ENCODE measurements at regions not wholly inside any gene's neighbourhood (a gene's known extent, or its start where the extent isn't known, plus 50 kb on each side); places are given as distances from the start of the nearest gene placed in this dataset.
A peak's percentile ranks its signal among the peaks of the same experiment; 100 is the strongest.

DNA sequence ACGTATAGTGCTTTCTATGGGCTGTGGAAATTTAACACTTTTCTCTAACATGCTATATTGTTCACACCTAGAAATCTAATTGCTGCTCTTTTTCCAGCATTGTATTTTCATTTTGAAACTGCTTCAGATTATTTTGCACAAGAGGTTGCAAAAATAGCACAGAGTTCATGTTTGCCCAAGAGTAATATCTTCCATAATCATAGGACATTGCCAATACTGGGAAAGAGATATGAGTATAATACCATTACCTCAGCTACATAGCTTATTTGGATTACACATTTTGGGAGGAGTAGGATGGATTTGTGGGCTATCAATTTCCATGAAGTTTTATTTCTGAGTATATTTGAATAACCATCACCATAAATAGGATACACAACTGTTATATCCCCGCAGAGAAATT, 717.1 kb downstream of the CDH9 start:
- Mint-ChIP-seq H3K4me1 (ENCODE audit: unreplicated experiment) (no peaks in the 10 kb centered on the region), H3K27ac (ENCODE audit: unreplicated experiment) (no peak overlapping the region), H3K27me3 (ENCODE audit: unreplicated experiment) (no peaks in the 10 kb centered on the region), H3K4me3 (ENCODE audit: unreplicated experiment) (no peak overlapping the region), H3K9me3 (ENCODE audit: unreplicated experiment) (no peaks in the 10 kb centered on the region), H3K36me3 (ENCODE audit: low read depth, unreplicated experiment) (no peaks in the 10 kb centered on the region)
- TF ChIP-seq, protein P1, sequence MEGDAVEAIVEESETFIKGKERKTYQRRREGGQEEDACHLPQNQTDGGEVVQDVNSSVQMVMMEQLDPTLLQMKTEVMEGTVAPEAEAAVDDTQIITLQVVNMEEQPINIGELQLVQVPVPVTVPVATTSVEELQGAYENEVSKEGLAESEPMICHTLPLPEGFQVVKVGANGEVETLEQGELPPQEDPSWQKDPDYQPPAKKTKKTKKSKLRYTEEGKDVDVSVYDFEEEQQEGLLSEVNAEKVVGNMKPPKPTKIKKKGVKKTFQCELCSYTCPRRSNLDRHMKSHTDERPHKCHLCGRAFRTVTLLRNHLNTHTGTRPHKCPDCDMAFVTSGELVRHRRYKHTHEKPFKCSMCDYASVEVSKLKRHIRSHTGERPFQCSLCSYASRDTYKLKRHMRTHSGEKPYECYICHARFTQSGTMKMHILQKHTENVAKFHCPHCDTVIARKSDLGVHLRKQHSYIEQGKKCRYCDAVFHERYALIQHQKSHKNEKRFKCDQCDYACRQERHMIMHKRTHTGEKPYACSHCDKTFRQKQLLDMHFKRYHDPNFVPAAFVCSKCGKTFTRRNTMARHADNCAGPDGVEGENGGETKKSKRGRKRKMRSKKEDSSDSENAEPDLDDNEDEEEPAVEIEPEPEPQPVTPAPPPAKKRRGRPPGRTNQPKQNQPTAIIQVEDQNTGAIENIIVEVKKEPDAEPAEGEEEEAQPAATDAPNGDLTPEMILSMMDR (IDR thresholded peaks at IDR 0.05; ENCODE audit: unreplicated experiment), result no peak
- DNase-seq (ENCODE audit: low spot score), result no peak

DNA sequence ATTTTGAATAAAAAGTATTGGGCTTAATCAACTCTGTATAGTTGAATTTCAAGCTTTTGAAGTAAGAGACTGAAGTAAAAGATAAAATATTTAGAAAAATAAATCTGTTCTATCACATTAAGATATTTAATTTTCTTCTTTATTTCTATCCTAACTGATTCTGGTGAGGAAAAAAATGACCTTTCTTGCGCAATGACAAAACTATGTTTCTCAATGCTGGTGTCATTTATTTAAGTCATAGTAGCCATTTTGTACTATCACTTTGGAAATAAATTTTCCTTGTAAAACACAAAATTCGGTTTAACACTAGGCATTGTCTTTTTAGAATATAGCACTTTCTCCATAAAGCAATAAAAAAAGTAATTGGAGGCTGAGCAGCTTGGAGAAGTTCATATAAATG, 728.0 kb downstream of the CDH9 start:
- Mint-ChIP-seq H3K36me3 (ENCODE audit: low read depth, unreplicated experiment) (no peaks in the 10 kb centered on the region), H3K27me3 (ENCODE audit: unreplicated experiment) (no peaks in the 10 kb centered on the region), H3K27ac (ENCODE audit: unreplicated experiment) (no peak overlapping the region), H3K9me3 (ENCODE audit: unreplicated experiment) (no peaks in the 10 kb centered on the region), H3K4me3 (ENCODE audit: unreplicated experiment) (no peak overlapping the region), H3K4me1 (ENCODE audit: unreplicated experiment) (no peaks in the 10 kb centered on the region)
- DNase-seq (ENCODE audit: low spot score), result no peak
- TF ChIP-seq, protein P1 (IDR thresholded peaks at IDR 0.05; ENCODE audit: unreplicated experiment), result no peak

DNA sequence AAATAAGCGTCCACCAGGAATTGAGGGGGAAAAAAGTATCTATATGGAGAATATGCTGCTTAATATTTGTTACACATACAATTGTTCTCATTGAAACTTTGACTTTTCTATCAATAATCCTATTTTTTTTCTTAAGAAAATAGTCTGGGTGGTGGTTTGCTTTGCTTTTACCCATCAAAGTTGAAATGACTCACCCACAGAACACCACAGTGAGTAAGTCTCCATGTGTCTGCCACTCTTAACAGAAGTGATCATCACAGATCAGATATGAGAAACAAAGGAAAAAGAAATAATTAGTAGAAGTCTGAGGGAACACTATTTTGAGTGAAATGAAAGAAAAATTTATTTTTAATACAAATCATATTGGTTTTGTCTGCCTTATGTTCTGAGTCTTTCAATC, 742.8 kb downstream of the CDH9 start:
- no peaks in the 10 kb centered on the region for H3K36me3 Mint-ChIP-seq (ENCODE audit: low read depth, unreplicated experiment)
- TF ChIP-seq, protein P1 (IDR thresholded peaks at IDR 0.05; ENCODE audit: unreplicated experiment), result no peak
- H3K27me3 Mint-ChIP-seq (ENCODE audit: unreplicated experiment), result no peaks in the 10 kb centered on the region
- DNase-seq (ENCODE audit: low spot score), result no peak
- H3K27ac Mint-ChIP-seq (ENCODE audit: unreplicated experiment), result no peak overlapping the region
- no peaks in the 10 kb centered on the region for H3K9me3 Mint-ChIP-seq (ENCODE audit: unreplicated experiment)
- no peaks in the 10 kb centered on the region for H3K4me1 Mint-ChIP-seq (ENCODE audit: unreplicated experiment)
- no peak overlapping the region for H3K4me3 Mint-ChIP-seq (ENCODE audit: unreplicated experiment)

DNA sequence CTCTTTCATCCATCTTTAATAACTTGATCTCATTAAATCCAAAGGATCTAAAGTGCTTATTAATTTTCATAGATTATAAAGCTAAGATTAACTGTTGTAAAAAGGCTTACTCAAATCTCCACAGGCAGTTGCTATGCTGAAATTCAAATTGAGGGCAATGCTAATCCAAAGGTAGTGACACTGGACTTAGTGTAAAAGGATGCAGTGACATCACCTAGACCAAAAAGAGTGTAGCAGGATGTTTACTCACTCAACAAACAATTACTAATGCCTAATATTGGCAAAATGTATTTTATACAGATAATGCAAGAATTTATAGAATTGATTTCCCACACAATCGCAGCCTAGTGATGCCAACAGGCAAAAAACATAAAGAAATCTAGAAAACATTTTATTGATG, 756.2 kb downstream of the CDH9 start:
- peaks cover 15% of the 10 kb centered on the region for H3K4me1 Mint-ChIP-seq (ENCODE audit: unreplicated experiment)
- H3K9me3 Mint-ChIP-seq (ENCODE audit: unreplicated experiment), result no peaks in the 10 kb centered on the region
- TF ChIP-seq, protein P1 (IDR thresholded peaks at IDR 0.05; ENCODE audit: unreplicated experiment), result no peak
- H3K36me3 Mint-ChIP-seq (ENCODE audit: low read depth, unreplicated experiment), result no peaks in the 10 kb centered on the region
- peak overlapping the region; percentile 58 for H3K27ac Mint-ChIP-seq (ENCODE audit: unreplicated experiment)
- H3K27me3 Mint-ChIP-seq (ENCODE audit: unreplicated experiment), result peaks cover 3% of the 10 kb centered on the region
- no peak for DNase-seq (ENCODE audit: low spot score)
- no peak overlapping the region for H3K4me3 Mint-ChIP-seq (ENCODE audit: unreplicated experiment)

DNA sequence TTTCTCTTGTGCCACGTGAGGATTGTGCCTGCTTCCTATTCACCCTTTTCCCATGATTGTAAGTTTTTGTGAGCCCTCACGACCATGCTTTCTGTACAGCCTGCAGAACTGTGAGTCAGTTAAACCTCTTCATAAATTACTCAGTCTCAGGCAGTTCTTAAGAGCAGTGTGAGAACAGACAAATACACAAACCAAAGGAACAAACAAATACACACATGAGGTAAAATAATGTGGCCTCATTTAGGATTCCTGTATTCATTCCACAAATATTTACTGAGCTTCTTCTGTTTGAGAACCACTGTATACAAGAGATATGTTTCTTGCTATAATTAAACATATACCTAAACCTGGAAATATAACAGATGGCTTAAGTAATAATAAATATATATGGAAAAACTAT, 760.3 kb downstream of the CDH9 start:
- Mint-ChIP-seq H3K27me3 (ENCODE audit: unreplicated experiment) (no peaks in the 10 kb centered on the region), H3K9me3 (ENCODE audit: unreplicated experiment) (no peaks in the 10 kb centered on the region), H3K27ac (ENCODE audit: unreplicated experiment) (no peak overlapping the region), H3K4me3 (ENCODE audit: unreplicated experiment) (no peak overlapping the region), H3K4me1 (ENCODE audit: unreplicated experiment) (peaks cover 16% of the 10 kb centered on the region), H3K36me3 (ENCODE audit: low read depth, unreplicated experiment) (no peaks in the 10 kb centered on the region)
- TF ChIP-seq, protein P1 (IDR thresholded peaks at IDR 0.05; ENCODE audit: unreplicated experiment), result no peak
- DNase-seq (ENCODE audit: low spot score), result no peak

Data from endothelial cell (in vitro differentiated cells).